ENCODE measurements at regions not wholly inside any gene's neighbourhood (a gene's known extent, or its start where the extent isn't known, plus 50 kb on each side); places are given as distances from the start of the nearest gene placed in this dataset.

DNA sequence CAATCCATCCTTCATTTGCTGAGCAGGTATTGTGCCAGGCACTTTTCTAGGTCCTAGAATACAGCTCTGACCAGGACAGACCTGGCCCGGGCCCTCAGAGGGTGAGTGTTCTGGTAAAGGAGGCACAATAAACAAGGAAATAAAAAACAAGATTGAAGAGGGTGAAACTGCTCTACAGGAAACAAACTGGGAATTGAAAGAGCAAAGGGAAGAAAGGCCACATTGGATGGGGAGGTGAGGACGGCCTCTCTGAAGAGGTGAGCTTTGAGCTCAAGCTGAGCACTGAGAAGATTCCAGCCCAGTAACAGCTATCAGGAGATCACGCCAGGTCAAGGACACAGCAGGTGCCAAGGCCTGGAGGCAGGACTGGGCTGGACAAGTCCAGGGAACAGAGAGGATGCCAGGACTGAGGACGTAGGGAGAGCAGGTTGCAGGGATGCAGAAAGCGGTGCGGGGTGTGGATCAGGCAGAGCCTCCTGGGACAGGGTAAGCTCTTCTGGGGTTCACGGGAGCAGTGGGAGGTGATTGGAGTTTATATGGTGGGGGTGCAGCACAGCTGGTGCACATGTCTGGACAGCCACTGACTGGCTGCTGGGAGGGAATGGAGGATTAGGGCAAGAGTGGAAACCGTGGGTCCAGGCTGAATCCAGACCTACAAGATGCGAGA lies 433.3 kb downstream of the PREX1 start:
- TF ChIP-seq CREB3 (CRISPR knock-in tag; IDR thresholded peaks at IDR 0.05): no peak
- no peak for TF ChIP-seq USF2 (IDR thresholded peaks at IDR 0.05; ENCODE audit: low read depth, low read length)
- TF ChIP-seq USF2 (CRISPR knock-in tag; IDR thresholded peaks at IDR 0.05; ENCODE audit: borderline replicate concordance): no peak
